CD4-positive, CD25-positive, alpha-beta regulatory T cell (primary cell): ENCODE measurements at regions not wholly inside any gene's neighbourhood (a gene's known extent, or its start where the extent isn't known, plus 50 kb on each side); places are given as distances from the start of the nearest gene placed in this dataset.
"Not testable (repeated sequence)": the region's sequence is repeated elsewhere in the genome, so short reads cannot be mapped to it uniquely, and the experiment has no call there.

Experiments
- ATAC-seq, 2 donors: fragments of 150-1000 bp; cut with Tn5 transposase; one replicate each; pipeline ENCODE4 v1.10.0; 2021; ENCODE audit warnings: low read depth in 2 of 2, moderate number of reproducible peaks in 2 of 2, moderate library complexity in 1 of 2
- DNase-seq, 3 donors: peaks; one replicate each; pipeline versions ENCODE4 v3.0.0 to v3.0.0-alpha.2; 2012 to 2022; ENCODE audit warnings: mixed read lengths in 1 of 3
- H3K27ac ChIP-seq: one replicate; pipeline ENCODE4 v1.7.0; 2013; ENCODE audit warnings: mild to moderate bottlenecking, low read length; ENCODE audit not compliant: insufficient read depth, poor library complexity, severe bottlenecking
- H3K27me3 ChIP-seq: one replicate; pipeline ENCODE4 v1.7.0; 2013; ENCODE audit warnings: low read length; ENCODE audit not compliant: control insufficient read depth, insufficient read depth
- H3K36me3 ChIP-seq: one replicate; pipeline ENCODE4 v1.7.0; 2013; ENCODE audit warnings: mild to moderate bottlenecking, low read length, moderate library complexity; ENCODE audit not compliant: control insufficient read depth, insufficient read depth
- H3K4me1 ChIP-seq: 2 replicates; pipeline ENCODE4 v1.7.0; 2013; ENCODE audit warnings: mild to moderate bottlenecking, low read length; ENCODE audit not compliant: insufficient read depth, control insufficient read depth, poor library complexity, severe bottlenecking
- H3K4me3 ChIP-seq: one replicate; pipeline ENCODE4 v1.7.0; 2013; ENCODE audit warnings: low read depth, mild to moderate bottlenecking, low read length, moderate library complexity
- H3K9me3 ChIP-seq, 2 experiments: 1 replicate in 1 of 2; 2 replicates in 1 of 2; pipeline ENCODE4 v1.7.0; 2013; ENCODE audit warnings: low read length in 2 of 2, mild to moderate bottlenecking in 1 of 2, moderate library complexity in 1 of 2; ENCODE audit not compliant: control insufficient read depth in 2 of 2
- H3K27ac Mint-ChIP-seq, 3 donors: one replicate each; pipeline ENCODE4 v1.8.0; 2020 to 2022; ENCODE audit warnings: mild to moderate bottlenecking in 3 of 3, mixed read lengths in 3 of 3, moderate library complexity in 2 of 3
- H3K27me3 Mint-ChIP-seq: one replicate; pipeline ENCODE4 v1.8.0; 2022; ENCODE audit warnings: mild to moderate bottlenecking, mixed read lengths
- H3K36me3 Mint-ChIP-seq: one replicate; pipeline ENCODE4 v1.8.0; 2020; ENCODE audit warnings: mixed read lengths
- H3K4me1 Mint-ChIP-seq, 4 donors: one replicate each; pipeline ENCODE4 v1.8.0; 2020 to 2022; ENCODE audit warnings: mixed read lengths in 4 of 4, mild to moderate bottlenecking in 1 of 4
- H3K4me3 Mint-ChIP-seq, 4 donors: one replicate each; pipeline ENCODE4 v1.8.0; 2020 to 2022; ENCODE audit warnings: mild to moderate bottlenecking in 4 of 4, mixed read lengths in 4 of 4, moderate library complexity in 3 of 4
- H3K9me3 Mint-ChIP-seq, 7 donors: one replicate each; pipeline ENCODE4 v1.8.0; 2020 to 2022; ENCODE audit warnings: mixed read lengths in 7 of 7, mild to moderate bottlenecking in 3 of 7, moderate library complexity in 2 of 7

- H3K4me1 Mint-ChIP-seq, result no peaks in the 10 kb centered on the region
- ATAC-seq, result no peak
- Histone ChIP-seq H3K4me3 (no peak overlapping the region), H3K4me1 (no peaks in the 10 kb centered on the region), H3K27me3 (peaks cover 2% of the 10 kb centered on the region), H3K36me3 (no peaks in the 10 kb centered on the region), H3K27ac (no peak overlapping the region), H3K9me3 (no peaks in the 10 kb centered on the region)
- peaks cover under 1% of the 10 kb centered on the region for H3K27me3 Mint-ChIP-seq
- DNase-seq, result no peak
- no peak overlapping the region for H3K4me3 Mint-ChIP-seq
- no peak overlapping the region for H3K27ac Mint-ChIP-seq
- peaks cover 0 to 1% (median 0%) of the 10 kb centered on the region in 7 donors for H3K9me3 Mint-ChIP-seq
- H3K36me3 Mint-ChIP-seq, result no peaks in the 10 kb centered on the region
Measured at GRCh38 chr19:30111021-30111855, 169.2 kb downstream of the URI1 start.

GRCh38 chr19:30112171-30112570, 170.1 kb downstream of the URI1 start:
- ATAC-seq (no peak), DNase-seq (no peak)
- Histone ChIP-seq H3K36me3 (no peaks in the 10 kb centered on the region), H3K4me3 (no peak overlapping the region), H3K4me1 (no peaks in the 10 kb centered on the region), H3K27ac (no peak overlapping the region), H3K27me3 (peaks cover 2% of the 10 kb centered on the region), H3K9me3 (no peaks in the 10 kb centered on the region)
- no peaks in the 10 kb centered on the region for H3K36me3 Mint-ChIP-seq
- no peaks in the 10 kb centered on the region for H3K27me3 Mint-ChIP-seq
- no peaks in the 10 kb centered on the region for H3K4me1 Mint-ChIP-seq
- H3K4me3 Mint-ChIP-seq, result no peak overlapping the region
- no peak overlapping the region for H3K27ac Mint-ChIP-seq
- peaks cover 0 to 1% (median 0%) of the 10 kb centered on the region in 7 donors for H3K9me3 Mint-ChIP-seq

DNA sequence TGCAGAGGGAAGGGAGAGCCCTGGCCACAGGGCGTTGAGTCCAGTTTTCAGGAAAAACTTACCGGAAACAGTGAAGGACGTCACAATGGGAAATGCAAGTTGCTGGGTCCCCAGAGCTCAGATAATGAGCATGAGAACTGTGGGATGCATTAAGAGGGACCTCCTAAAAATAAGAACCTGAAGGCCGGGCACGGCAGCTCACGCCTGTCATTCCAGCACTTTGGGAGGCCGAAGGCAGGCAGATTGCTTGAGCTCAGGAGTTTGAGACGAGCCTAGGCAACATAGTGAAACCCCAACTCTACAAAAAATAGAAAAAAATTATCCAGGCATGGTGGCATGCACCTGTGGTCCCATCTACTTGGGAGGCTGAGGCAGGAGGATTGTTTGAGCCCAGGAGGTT, 170.6 kb downstream of the URI1 start:
- Mint-ChIP-seq H3K4me1 (no peaks in the 10 kb centered on the region), H3K9me3 (no peaks in the 10 kb centered on the region), H3K27me3 (no peaks in the 10 kb centered on the region), H3K36me3 (no peaks in the 10 kb centered on the region), H3K27ac (no peak overlapping the region), H3K4me3 (no peak overlapping the region)
- no peak for DNase-seq
- Histone ChIP-seq H3K36me3 (no peaks in the 10 kb centered on the region), H3K27me3 (peaks cover 2% of the 10 kb centered on the region), H3K9me3 (no peaks in the 10 kb centered on the region), H3K4me3 (no peak overlapping the region), H3K4me1 (no peaks in the 10 kb centered on the region), H3K27ac (no peak overlapping the region)
- ATAC-seq, result no peak

DNA sequence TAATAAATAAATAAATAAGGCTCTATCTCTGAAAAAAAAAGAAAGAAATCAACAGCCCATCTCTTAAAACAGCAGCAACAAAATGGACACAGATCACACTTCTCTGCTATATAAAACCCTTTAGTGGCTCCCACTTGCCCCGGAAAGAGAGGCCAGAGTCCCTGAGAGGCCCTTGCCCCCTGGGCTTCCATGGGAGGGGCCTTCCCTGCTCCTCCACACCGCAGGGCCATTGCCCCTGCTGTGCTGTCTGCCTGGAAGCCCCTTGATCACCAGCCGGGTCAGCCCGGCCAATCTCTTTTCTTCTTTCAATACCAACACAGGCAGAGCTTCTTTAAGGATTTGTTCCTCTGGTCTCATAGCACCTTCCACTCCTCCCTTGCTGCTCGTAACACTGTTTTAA, 171.1 kb downstream of the URI1 start:
- Mint-ChIP-seq H3K4me1 (no peaks in the 10 kb centered on the region), H3K9me3 (no peaks in the 10 kb centered on the region), H3K36me3 (no peaks in the 10 kb centered on the region), H3K27ac (no peak overlapping the region), H3K27me3 (no peaks in the 10 kb centered on the region), H3K4me3 (no peak overlapping the region)
- no peak overlapping the region for H3K27ac ChIP-seq
- ATAC-seq, result no peak
- no peaks in the 10 kb centered on the region for H3K4me1 ChIP-seq
- no peaks in the 10 kb centered on the region for H3K36me3 ChIP-seq
- no peak overlapping the region for H3K4me3 ChIP-seq
- DNase-seq, result no peak
- peaks cover 2% of the 10 kb centered on the region for H3K27me3 ChIP-seq
- no peaks in the 10 kb centered on the region for H3K9me3 ChIP-seq

GRCh38 chr19:30114095-30114494, 172.1 kb downstream of the URI1 start:
- DNase-seq, H3K27me3 Mint-ChIP-seq, H3K27me3 ChIP-seq, H3K36me3 ChIP-seq, H3K4me3 Mint-ChIP-seq, H3K27ac Mint-ChIP-seq, ATAC-seq, H3K9me3 ChIP-seq, H3K27ac ChIP-seq, H3K4me1 Mint-ChIP-seq, H3K9me3 Mint-ChIP-seq, H3K36me3 Mint-ChIP-seq, H3K4me3 ChIP-seq, H3K4me1 ChIP-seq: not testable (repeated sequence)

GRCh38 chr19:30115947-30116346, 173.9 kb downstream of the URI1 start:
- Histone ChIP-seq H3K9me3 (no peaks in the 10 kb centered on the region), H3K4me3 (no peak overlapping the region), H3K36me3 (no peaks in the 10 kb centered on the region), H3K4me1 (no peaks in the 10 kb centered on the region), H3K27me3 (no peaks in the 10 kb centered on the region), H3K27ac (no peak overlapping the region)
- no peaks in the 10 kb centered on the region for H3K27me3 Mint-ChIP-seq
- no peaks in the 10 kb centered on the region for H3K36me3 Mint-ChIP-seq
- H3K9me3 Mint-ChIP-seq, result no peaks in the 10 kb centered on the region
- DNase-seq, result no peak
- no peak for ATAC-seq
- no peaks in the 10 kb centered on the region for H3K4me1 Mint-ChIP-seq
- no peak overlapping the region for H3K4me3 Mint-ChIP-seq
- H3K27ac Mint-ChIP-seq, result no peak overlapping the region

DNA sequence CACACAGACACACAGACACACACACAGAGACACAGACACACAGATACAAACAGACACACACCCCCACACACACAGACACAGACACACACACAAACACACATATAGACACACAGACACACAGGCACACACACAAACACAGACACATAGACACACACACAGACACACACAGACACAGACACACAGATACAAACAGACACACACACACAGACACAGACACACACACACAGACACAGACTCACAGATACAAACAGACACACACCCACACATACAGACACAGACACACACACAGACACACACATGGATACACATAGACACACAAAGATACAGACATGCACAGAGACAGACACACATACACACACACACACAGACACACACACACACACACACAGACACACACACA, 174.5 kb downstream of the URI1 start:
- no peak for ATAC-seq
- no peaks in the 10 kb centered on the region for H3K9me3 Mint-ChIP-seq
- Histone ChIP-seq H3K9me3 (no peaks in the 10 kb centered on the region), H3K27me3 (no peaks in the 10 kb centered on the region), H3K4me3 (no peak overlapping the region), H3K27ac (no peak overlapping the region), H3K36me3 (no peaks in the 10 kb centered on the region), H3K4me1 (no peaks in the 10 kb centered on the region)
- no peaks in the 10 kb centered on the region for H3K4me1 Mint-ChIP-seq
- no peaks in the 10 kb centered on the region for H3K36me3 Mint-ChIP-seq
- H3K27me3 Mint-ChIP-seq, result no peaks in the 10 kb centered on the region
- DNase-seq, result no peak
- H3K27ac Mint-ChIP-seq, result no peak overlapping the region
- H3K4me3 Mint-ChIP-seq, result no peak overlapping the region

- H3K27ac ChIP-seq, result no peak overlapping the region
- H3K4me1 ChIP-seq, result no peaks in the 10 kb centered on the region
- no peaks in the 10 kb centered on the region for H3K27me3 Mint-ChIP-seq
- no peaks in the 10 kb centered on the region for H3K4me1 Mint-ChIP-seq
- no peak overlapping the region for H3K27ac Mint-ChIP-seq
- no peaks in the 10 kb centered on the region for H3K36me3 ChIP-seq
- DNase-seq (no peak), ATAC-seq (no peak)
- no peak overlapping the region for H3K4me3 ChIP-seq
- no peaks in the 10 kb centered on the region for H3K27me3 ChIP-seq
- H3K9me3 Mint-ChIP-seq, result no peaks in the 10 kb centered on the region
- no peaks in the 10 kb centered on the region for H3K36me3 Mint-ChIP-seq
- no peaks in the 10 kb centered on the region for H3K9me3 ChIP-seq
- H3K4me3 Mint-ChIP-seq, result no peak overlapping the region
Measured at GRCh38 chr19:30116984-30117555, 175.0 kb downstream of the URI1 start.
